AG09319 (cell line): ENCODE measurements at regions not wholly inside any gene's neighbourhood (a gene's known extent, or its start where the extent isn't known, plus 50 kb on each side); places are given as distances from the start of the nearest gene placed in this dataset.

Experiments
- DNase-seq: peaks from one replicate; pipeline ENCODE4 v3.0.0-alpha.2; 2010; ENCODE audit warnings: low read depth; ENCODE audit errors: extremely low read depth
- TF ChIP-seq, protein P1 (sequence below): IDR thresholded peaks from 2 replicates; pipeline ENCODE4 v1.5.1; 2011; ENCODE audit warnings: low read depth, mild to moderate bottlenecking, inconsistent platforms, low read length, moderate library complexity

DNA sequence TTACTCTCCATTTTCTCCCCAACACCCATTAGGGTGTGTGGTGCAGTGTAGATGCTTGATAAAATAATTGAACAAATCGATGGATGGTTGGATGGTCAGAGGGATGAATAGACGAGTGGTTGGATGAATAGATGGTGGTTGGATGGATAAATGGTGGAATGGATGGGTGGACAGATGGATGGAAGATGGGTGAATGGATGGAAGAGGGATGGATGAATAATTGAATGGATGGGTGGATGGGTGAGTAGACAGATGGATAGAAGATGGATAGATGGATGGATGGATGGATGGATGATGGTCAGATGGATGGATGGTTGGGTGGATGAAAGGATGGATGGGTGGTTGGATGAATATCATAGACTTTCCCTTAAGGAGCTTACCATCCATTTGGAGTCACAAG, 95.0 kb upstream of the BOD1 start:
- TF ChIP-seq, protein P1, sequence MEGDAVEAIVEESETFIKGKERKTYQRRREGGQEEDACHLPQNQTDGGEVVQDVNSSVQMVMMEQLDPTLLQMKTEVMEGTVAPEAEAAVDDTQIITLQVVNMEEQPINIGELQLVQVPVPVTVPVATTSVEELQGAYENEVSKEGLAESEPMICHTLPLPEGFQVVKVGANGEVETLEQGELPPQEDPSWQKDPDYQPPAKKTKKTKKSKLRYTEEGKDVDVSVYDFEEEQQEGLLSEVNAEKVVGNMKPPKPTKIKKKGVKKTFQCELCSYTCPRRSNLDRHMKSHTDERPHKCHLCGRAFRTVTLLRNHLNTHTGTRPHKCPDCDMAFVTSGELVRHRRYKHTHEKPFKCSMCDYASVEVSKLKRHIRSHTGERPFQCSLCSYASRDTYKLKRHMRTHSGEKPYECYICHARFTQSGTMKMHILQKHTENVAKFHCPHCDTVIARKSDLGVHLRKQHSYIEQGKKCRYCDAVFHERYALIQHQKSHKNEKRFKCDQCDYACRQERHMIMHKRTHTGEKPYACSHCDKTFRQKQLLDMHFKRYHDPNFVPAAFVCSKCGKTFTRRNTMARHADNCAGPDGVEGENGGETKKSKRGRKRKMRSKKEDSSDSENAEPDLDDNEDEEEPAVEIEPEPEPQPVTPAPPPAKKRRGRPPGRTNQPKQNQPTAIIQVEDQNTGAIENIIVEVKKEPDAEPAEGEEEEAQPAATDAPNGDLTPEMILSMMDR, result no peak

DNA sequence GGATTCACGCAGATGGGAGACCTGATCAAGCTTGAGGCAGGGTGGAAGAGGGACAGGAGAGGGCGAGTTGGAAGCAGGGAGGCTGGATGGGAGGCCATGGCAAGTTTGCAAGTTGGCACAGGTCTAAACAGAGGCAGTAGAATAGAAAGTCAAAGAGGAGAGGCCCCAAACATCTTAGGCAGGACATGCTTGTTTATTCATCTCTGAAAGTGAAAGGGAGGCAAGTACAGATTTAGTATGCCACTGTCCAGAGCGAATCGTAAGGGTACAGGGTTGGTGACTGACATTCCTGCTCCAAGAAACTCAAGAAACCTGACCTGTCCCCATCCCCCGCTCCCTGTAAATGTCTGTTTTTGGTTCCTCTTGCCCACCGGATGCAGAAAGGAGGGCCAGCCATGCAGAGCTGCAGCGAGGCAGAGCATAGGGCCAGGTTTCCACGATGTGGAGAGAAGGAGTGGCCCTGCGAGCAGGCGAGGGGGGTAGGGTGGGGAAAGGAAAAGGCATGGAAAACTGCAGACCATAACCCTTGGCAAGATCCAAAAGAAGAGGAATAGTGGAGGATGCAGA, 96.2 kb upstream of the BOD1 start:
- TF ChIP-seq, protein P1, result no peak
- no peak for DNase-seq

More for the DNA sequence above, 95.0 kb upstream of the BOD1 start:
- DNase-seq, result no peak

GRCh38 chr5:173714551-173715428, 98.3 kb upstream of the BOD1 start:
- peak; percentile 25 for DNase-seq
- TF ChIP-seq, protein P1, result no peak

DNA sequence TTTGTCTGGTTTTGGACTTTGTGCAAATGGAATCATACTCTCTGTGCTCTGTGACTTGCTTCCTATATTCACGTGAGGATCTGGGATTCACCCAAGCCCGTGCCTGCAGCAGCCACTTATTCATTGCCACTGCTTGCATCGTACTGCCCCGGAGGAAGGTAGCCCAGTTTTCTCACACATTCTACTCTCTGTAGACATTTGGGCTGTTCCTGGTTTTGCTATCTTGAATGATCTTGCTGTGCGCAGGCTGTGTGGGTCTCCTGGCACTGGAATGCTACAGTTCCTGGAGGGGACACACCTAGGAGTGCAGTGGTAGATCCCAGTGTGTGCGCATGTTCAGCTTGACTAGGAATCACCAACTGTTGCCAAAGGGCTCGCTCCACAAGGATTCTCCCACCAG, 99.2 kb upstream of the BOD1 start:
- TF ChIP-seq, protein P1, result no peak
- no peak for DNase-seq

- DNase-seq, result no peak
- TF ChIP-seq, protein P1, result no peak
Observed at GRCh38 chr5:173716058-173716682, 99.7 kb upstream of the BOD1 start.

DNA sequence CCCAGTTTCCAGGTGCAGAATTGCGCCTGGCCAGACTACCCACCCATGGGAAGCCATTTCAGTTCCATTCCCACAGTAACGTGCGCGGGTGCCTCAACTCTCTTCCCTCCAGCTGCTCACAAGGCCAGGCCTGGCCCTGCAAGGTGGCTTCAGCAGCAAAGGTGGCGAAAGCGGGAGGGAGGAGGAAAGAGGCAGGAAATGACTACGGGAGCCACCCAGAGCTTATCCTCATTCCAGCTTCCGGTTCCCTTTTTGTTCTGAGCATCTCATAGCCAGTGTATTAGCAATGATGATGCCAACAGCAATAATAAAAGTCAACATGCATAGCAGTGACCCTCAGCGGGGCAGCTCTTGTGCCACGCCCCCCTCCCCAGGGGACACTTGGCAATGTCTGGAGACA, 101.5 kb upstream of the BOD1 start:
- TF ChIP-seq, protein P1, result no peak
- no peak for DNase-seq

DNA sequence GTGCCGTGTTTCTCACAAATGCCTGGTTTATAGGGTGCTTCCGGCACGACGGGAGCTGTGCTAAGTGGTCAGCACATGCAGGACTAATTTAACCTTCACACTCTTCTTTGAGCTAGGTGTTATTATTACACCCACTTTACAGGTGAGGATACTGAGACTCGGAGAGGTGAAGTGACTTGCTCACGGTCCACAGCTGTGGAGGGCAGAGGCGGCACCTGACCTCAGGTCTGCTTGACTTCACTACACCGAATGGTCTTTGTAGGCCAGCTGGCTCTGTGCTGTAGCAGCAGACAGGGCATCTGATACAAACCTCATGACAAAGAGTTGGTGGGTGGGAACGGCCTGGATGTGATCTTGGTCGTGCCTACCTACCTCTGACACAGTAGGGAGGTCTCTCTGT, 102.0 kb upstream of the BOD1 start:
- TF ChIP-seq, protein P1, result no peak
- no peak for DNase-seq
